ENCODE measurements at regions not wholly inside any gene's neighbourhood (a gene's known extent, or its start where the extent isn't known, plus 50 kb on each side); places are given as distances from the start of the nearest gene placed in this dataset.

DNA sequence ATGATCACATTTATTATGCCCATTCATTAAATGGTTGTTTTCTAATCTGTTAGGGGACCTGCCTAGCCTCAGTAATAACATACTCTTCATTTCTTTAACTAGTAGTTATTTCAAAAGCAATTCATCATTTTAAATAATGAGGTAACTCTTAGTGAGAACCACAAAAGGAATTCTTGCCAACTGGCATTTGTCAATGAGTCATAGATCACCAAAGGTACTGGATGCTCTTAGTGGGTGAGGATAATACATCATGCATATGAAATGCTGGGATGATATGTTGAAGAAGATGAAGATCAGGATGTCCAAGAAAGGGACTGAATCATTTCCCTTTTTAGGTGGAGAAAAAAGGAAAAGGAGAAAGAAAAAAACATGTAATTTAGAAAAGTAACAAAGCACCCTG, 826.2 kb upstream of the DDX18 start (continued):
- TF ChIP-seq SP1 (IDR thresholded peaks at IDR 0.05; ENCODE audit: low read depth, low read length), result no peak

DNA sequence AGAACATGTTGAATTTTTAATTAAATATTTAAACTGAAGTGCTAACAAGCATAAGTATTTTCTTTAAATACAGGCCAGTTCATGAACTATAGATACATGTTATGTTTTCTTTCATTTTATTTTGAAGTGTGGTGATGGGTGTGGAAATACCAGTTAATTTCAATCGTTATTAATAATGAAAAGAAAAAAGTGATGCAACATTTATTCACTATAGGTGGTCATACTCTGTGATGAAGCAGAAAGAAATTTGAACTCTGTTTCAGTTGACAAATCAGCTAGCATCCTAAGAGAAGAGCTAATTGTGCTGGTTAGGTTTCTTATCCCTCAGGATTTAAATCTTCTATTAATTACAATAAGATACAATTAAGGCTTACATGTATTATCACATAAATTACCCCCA, 795.1 kb upstream of the DDX18 start:
- DNase-seq (ENCODE audit: low read depth in 1 of 2, low spot score in 2 of 2) (no peak), FAIRE-seq (no peak)
- Histone ChIP-seq H4K8ac (ENCODE audit: extremely low read depth, insufficient read depth, low read length) (no peak overlapping the region), H2BK20ac (ENCODE audit: low read length) (no peak overlapping the region), H3K4me2 (ENCODE audit: insufficient read depth in 1 of 2, low read depth in 2 of 2, low read length in 2 of 2) (no peak overlapping the region), H2BK120ac (replicated peaks; ENCODE audit: low read depth, low read length) (no peak overlapping the region), H4K91ac (replicated peaks; ENCODE audit: insufficient read length, low read length) (no peak overlapping the region), H3K14ac (ENCODE audit: insufficient read length) (no peak overlapping the region), H2BK5ac (ENCODE audit: low read depth, low read length) (no peak overlapping the region), H2BK15ac (ENCODE audit: low read length) (no peak overlapping the region), H2BK12ac (ENCODE audit: low read depth, low read length) (no peak overlapping the region), H4K20me1 (replicated peaks in 1 of 2; ENCODE audit: control insufficient read depth in 1 of 2, insufficient read depth in 2 of 2, low read length in 2 of 2) (no peaks in the 10 kb centered on the region), H2AFZ (ENCODE audit: low read length) (no peak overlapping the region), H3K79me2 (ENCODE audit: control insufficient read depth in 1 of 2, insufficient read depth in 2 of 2, low read length in 2 of 2) (no peaks in the 10 kb centered on the region), H2AK5ac (ENCODE audit: low read depth, low read length) (no peak overlapping the region), H3K36me3 (ENCODE audit: control insufficient read depth in 2 of 4, insufficient read depth in 4 of 4, low read length in 3 of 4) (no peaks in the 10 kb centered on the region), H3K4me1 (replicated peaks in 1 of 4; ENCODE audit: control insufficient read depth in 3 of 4, insufficient read depth in 4 of 4, low read length in 3 of 4) (no peaks in the 10 kb centered on the region), H3K9me3 (ENCODE audit: insufficient read depth in 2 of 2, low read depth in 1 of 2, low read length in 1 of 2) (no peaks in the 10 kb centered on the region), H3K27ac (ENCODE audit: low read depth, low read length) (no peak overlapping the region), H3K18ac (ENCODE audit: extremely low read depth, low read length) (no peak overlapping the region), H4K5ac (ENCODE audit: insufficient read length, low read depth, low read length) (no peak overlapping the region), H3K23me2 (ENCODE audit: low read depth, low read length) (no peaks in the 10 kb centered on the region), H3K27me3 (replicated peaks in 1 of 4; ENCODE audit: control insufficient read depth in 3 of 4, extremely low read depth in 1 of 4, insufficient read depth in 3 of 4, low read length in 3 of 4) (no peaks in the 10 kb centered on the region), H3K79me1 (ENCODE audit: low read depth, low read length) (no peaks in the 10 kb centered on the region), H3K23ac (ENCODE audit: insufficient read length) (no peak overlapping the region), H3K56ac (replicated peaks; ENCODE audit: insufficient read length, low read depth, low read length) (no peak overlapping the region), H3K9ac (replicated peaks in 1 of 4; ENCODE audit: extremely low read depth in 1 of 4, low read depth in 3 of 4, low read length in 3 of 4) (no peak overlapping the region), H3K4ac (replicated peaks; ENCODE audit: insufficient read length, low read depth, low read length) (no peak overlapping the region), H3K4me3 (ENCODE audit: extremely low read depth in 1 of 4, insufficient read depth in 2 of 4, low read depth in 3 of 4, low read length in 4 of 4) (no peak overlapping the region)
- TF ChIP-seq, protein P1, sequence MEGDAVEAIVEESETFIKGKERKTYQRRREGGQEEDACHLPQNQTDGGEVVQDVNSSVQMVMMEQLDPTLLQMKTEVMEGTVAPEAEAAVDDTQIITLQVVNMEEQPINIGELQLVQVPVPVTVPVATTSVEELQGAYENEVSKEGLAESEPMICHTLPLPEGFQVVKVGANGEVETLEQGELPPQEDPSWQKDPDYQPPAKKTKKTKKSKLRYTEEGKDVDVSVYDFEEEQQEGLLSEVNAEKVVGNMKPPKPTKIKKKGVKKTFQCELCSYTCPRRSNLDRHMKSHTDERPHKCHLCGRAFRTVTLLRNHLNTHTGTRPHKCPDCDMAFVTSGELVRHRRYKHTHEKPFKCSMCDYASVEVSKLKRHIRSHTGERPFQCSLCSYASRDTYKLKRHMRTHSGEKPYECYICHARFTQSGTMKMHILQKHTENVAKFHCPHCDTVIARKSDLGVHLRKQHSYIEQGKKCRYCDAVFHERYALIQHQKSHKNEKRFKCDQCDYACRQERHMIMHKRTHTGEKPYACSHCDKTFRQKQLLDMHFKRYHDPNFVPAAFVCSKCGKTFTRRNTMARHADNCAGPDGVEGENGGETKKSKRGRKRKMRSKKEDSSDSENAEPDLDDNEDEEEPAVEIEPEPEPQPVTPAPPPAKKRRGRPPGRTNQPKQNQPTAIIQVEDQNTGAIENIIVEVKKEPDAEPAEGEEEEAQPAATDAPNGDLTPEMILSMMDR (IDR thresholded peaks at IDR 0.05; ENCODE audit: control extremely low read depth in 1 of 3, insufficient read depth in 1 of 3, low read depth in 1 of 3, low read length in 3 of 3), result no peak
- TF ChIP-seq RBBP5 (IDR thresholded peaks at IDR 0.05; ENCODE audit: borderline replicate concordance, low read depth, low read length) (no peak), GABPA (IDR thresholded peaks at IDR 0.05; ENCODE audit: borderline replicate concordance, insufficient read depth, low read length) (no peak)
- 35% methylated on average over 1 of the region's 1 CpG; no CpG with 5 or more reads in 1 of the 2 experiments for WGBS, 2 experiments (ENCODE audit: extremely low coverage in 1 of 2, insufficient coverage in 1 of 2, insufficient read length in 1 of 2, insufficient replicate concordance in 2 of 2, low coverage in 1 of 2, low lambda C conversion rate in 2 of 2, missing lambda C conversion rate in 1 of 2)
- ChIA-PET CTCF (ENCODE audit: partially characterized antibody) (no interaction called here), POLR2A (ENCODE audit: partially characterized antibody) (no interaction called here)
